Choroid plexus epithelial cell (primary cell): ENCODE measurements at regions not wholly inside any gene's neighbourhood (a gene's known extent, or its start where the extent isn't known, plus 50 kb on each side); places are given as distances from the start of the nearest gene placed in this dataset.

Experiments
- DNase-seq: peaks from one replicate; pipeline ENCODE4 v3.0.0-alpha.2; 2010; ENCODE audit warnings: low read depth
- H3K4me3 ChIP-seq: 2 replicates; pipeline ENCODE4 v1.5.1; 2011; ENCODE audit warnings: low read depth, mild to moderate bottlenecking, control low read depth, low read length, moderate library complexity
- TF ChIP-seq, protein P1 (sequence below): conservative IDR thresholded peaks from 2 replicates; pipeline ENCODE4 v1.5.1; 2011; ENCODE audit warnings: low read depth, mild to moderate bottlenecking, control low read depth, inconsistent platforms, low read length, moderate library complexity

DNA sequence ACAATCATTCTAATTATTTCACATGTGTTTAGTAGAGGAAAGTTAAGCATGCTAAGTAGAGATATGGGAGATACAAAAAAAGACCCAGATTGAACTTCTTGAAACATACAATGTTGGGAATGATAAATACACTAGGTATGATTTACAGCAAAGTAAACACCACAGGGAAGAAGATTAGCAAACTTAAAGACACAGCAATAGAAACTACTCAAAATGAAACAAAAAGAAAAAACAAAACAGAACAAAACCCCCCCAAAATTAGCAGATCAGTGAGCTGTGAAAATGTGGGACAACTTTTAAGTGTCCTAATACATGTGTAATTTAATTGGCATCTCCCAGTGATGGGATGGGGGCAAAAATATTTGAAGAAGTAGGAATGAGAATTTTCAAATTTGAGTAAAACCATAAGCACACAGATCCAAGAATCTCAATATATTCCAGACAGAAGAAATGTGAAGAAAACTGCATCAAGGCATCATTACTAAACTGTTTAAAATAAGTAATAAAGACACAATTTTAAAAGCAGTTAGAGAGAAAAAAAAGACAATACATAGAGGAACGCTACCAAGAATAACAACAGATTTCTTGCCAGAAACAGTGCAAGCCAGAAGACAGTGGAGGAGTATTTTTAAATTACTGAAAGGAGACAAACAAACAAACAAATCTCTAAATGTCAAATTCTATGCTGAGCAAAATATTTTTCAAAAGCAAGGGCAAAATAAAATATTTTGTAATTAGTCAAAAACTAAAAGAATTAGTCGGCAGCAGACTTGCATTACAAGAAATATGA lies 473.7 kb downstream of the QKI start:
- H3K4me3 ChIP-seq, result no peak overlapping the region
- TF ChIP-seq, protein P1, sequence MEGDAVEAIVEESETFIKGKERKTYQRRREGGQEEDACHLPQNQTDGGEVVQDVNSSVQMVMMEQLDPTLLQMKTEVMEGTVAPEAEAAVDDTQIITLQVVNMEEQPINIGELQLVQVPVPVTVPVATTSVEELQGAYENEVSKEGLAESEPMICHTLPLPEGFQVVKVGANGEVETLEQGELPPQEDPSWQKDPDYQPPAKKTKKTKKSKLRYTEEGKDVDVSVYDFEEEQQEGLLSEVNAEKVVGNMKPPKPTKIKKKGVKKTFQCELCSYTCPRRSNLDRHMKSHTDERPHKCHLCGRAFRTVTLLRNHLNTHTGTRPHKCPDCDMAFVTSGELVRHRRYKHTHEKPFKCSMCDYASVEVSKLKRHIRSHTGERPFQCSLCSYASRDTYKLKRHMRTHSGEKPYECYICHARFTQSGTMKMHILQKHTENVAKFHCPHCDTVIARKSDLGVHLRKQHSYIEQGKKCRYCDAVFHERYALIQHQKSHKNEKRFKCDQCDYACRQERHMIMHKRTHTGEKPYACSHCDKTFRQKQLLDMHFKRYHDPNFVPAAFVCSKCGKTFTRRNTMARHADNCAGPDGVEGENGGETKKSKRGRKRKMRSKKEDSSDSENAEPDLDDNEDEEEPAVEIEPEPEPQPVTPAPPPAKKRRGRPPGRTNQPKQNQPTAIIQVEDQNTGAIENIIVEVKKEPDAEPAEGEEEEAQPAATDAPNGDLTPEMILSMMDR, result no peak
- no peak for DNase-seq

DNA sequence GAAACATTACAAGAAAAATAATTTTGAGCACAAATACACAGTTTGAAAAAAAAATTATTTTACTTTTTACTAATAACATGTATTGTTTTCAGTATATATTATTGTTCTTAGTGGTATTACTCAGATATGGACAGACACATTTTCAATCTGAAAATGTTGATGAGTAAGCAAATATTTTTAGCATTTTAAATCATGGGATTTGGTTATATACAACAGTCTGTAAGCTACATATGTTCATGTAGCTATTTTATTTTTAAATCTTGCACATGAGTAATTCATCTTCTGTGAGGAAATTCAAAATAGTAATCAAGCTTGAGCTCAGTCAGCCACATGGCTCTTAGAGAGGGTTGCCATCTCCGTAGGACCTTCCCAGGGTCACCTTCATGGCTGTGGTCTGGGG lies 471.9 kb downstream of the QKI start:
- no peak for DNase-seq
- TF ChIP-seq, protein P1, result no peak
- no peak overlapping the region for H3K4me3 ChIP-seq

DNA sequence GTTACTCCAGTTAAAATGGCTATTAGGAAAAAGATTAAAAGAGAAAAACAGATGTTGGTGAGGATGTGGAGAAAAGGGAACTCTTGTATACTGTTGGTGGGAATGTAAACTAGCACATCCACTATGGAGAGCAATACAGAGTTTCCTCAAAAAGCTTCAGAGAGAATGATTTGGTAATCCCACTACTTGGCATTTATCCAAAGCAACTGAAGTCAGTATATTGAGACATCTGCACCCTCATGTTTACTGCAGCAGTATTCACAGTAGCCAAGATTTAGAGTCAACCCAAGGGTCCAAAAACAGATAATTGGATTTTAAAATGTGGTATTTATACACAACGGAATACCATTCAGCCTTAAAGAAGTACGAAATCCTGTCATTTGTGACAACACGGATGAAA lies 469.5 kb downstream of the QKI start:
- TF ChIP-seq, protein P1, result no peak
- no peak overlapping the region for H3K4me3 ChIP-seq
- peak; percentile 68 for DNase-seq

DNA sequence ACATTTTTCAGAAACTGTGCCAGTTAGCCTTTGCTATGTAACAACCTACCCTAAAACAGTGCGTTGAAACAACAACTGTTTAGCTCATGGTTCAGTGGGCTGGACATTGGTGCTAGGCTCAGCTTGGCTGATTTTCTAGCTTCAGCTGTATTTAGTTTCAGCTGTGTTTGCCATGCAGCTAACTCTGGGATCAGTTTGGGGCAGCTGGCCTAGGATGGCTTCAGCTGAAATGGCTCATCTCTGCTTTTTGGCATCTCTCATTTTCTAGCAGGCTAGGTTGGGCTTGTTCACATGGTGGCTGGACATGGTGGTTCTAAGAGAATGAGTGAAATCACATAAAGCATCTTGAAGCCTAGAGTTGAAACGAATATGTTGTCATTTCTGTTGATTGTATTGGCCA lies 464.2 kb downstream of the QKI start:
- TF ChIP-seq, protein P1, result no peak
- DNase-seq, result no peak
- no peak overlapping the region for H3K4me3 ChIP-seq

DNA sequence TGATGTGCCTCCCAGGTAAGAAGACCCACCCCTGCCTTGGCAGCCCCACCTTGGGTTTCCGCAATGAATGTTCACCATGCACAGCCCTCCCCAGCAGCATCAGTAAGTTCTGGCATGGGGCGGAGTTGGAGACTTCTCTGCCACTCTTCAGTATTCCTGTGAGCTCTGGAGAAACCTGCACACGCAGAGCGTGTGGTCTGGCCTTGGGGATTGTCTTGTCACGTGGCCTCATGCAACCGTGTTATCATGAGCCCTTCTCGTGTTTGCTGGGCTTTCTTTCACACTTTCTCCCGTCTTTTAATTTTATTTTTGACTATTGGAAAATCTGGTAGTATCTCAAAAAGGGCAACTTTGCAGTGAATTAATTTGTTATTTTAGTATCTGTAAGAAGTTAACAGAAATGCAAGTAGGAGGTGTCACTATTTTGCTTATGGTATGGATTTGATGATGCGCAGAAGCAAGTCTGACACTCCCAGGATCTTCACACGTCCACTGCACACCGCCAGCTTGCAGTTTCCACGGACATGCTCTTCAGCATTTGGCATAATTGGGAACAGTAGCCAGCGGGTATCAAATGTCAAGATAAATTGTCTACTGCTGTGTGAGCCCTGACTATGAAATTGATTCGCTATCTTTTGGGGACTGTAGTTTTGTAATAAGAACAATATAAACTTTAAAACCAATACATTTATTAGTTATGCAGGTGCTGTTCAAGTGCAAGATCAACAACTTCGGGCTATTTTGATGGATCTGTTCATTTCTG lies 463.5 kb downstream of the QKI start:
- no peak overlapping the region for H3K4me3 ChIP-seq
- TF ChIP-seq, protein P1, result no peak
- no peak for DNase-seq

DNA sequence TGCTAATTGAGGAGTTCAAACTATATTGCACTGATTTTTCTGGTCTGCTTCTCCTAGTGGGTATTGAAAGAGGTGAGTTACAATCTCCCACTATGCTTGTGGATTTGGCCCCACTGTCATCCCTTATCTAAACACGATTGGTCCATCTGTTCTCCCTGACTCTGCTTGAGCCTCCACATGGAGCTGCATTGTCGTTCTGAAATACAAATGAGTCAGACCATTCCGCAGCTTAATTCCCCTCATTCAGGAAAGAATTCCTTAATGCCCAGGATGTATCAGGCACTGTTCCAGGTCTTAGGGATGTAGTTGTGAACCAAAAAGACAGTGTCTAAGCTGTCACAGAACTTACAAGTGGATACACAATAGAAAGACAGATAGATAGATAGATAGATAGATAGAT lies 461.9 kb downstream of the QKI start:
- no peak overlapping the region for H3K4me3 ChIP-seq
- TF ChIP-seq, protein P1, result no peak
- DNase-seq, result no peak
